Activated CD4-positive, alpha-beta T cell treated with anti-CD3 and anti-CD28 coated beads, Interleukin-2, Interleukin-4, amounts not matched to agents 100 ng/mL and 50 ng/mL, durations not matched to agents 16 hours and 8 hours (primary cell): ENCODE measurements at regions not wholly inside any gene's neighbourhood (a gene's known extent, or its start where the extent isn't known, plus 50 kb on each side); places are given as distances from the start of the nearest gene placed in this dataset.
"Not testable (repeated sequence)": the region's sequence is repeated elsewhere in the genome, so short reads cannot be mapped to it uniquely, and the experiment has no call there.

Experiments used
- DNase-seq: peaks from one replicate; pipeline ENCODE4 v3.0.0-alpha.2; 2020; ENCODE audit warnings: low spot score

DNA sequence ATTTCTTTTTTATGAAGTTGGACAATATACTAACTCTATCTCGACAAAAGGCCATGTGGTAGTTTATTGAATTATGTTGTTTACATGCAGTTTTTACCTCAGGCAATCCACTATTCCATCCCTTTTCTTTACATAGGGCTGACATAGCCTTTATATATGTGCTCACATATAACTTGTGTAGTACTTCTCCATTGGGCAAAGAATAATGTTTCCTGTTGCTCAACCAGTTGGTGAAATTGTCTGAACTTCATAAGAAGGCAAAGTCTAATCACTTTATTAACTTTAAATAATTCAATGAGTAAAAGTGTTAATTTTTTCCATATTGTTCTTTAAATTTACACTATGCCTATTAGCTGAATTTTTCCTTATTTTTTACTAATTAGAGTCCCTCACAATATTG lies 1272.1 kb downstream of the EPHA7 start:
- DNase-seq = no peak

DNA sequence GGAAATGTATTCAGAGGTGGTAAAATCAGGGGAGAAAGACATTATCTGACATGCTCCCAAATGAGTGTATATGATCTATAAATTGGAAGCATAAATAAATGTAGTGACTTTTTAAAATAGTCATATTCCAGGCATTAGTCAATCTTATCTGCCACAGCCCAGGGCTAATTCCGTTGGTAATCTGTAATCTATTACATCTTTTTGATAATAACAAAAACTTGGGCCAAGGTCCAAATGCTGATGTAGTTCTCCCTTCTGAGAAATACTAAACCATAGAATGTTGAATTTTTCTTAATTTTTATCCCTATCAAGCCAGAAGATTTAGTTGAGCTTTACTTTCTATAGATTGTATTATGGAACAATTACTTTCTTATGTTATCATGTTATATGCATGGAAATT lies 1279.8 kb downstream of the EPHA7 start:
- no peak for DNase-seq

DNA sequence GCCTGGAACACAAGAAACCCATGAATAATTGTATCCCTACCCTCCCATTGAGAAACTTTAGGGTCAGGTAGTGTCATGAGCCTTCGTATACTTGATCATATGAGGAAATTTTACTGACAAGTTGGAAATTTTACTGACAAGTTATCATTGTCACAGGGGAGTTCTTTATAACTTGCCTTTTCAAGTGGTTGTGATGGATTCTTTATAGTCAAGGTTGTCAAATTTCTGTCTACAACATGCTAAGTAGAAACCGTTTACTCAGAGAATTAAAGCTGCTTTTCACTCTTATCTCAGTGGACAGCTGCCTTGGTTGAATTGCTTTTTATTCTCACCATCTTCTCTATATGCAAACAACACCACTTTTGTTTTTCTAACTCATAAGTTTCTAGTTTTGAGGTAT lies 1286.4 kb downstream of the EPHA7 start:
- no peak for DNase-seq

DNA sequence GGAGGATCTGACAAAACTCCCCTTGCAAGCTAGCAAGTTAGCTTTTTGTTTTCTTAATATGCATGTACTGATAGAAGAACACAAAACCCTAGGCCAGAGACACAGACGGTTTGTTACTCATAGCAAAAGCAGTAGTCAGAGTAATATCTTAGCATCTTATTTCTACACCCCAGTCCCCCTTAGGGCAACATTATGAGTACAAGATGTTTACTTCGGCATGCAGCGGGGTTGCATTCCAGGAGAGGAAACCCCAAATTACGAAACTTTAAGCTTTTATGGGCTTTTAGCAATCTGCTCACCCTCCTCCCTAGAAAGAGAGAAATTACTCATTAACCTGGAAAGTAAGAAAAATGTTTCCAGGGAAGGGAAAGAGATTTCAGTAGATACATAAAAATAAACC lies 1286.9 kb downstream of the EPHA7 start:
- DNase-seq = no peak

DNA sequence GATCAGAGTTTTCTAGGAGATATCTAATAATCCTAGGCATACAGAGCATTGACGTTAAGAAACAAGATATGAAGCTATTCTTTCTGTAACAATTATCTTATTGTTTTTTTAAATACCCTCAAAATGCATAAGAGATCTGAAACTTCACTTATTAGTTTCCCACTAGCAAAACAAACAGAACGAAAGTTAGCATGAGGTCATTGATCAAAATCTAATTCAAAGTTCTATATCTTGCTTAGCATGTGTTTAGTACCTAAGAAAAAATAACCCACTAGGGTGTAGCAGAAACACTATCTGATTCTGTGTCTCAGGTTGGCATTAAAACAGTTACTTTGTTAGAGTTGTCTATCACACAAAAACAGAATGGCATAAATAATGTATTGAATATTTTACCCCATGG lies 1288.4 kb downstream of the EPHA7 start:
- DNase-seq = no peak

DNA sequence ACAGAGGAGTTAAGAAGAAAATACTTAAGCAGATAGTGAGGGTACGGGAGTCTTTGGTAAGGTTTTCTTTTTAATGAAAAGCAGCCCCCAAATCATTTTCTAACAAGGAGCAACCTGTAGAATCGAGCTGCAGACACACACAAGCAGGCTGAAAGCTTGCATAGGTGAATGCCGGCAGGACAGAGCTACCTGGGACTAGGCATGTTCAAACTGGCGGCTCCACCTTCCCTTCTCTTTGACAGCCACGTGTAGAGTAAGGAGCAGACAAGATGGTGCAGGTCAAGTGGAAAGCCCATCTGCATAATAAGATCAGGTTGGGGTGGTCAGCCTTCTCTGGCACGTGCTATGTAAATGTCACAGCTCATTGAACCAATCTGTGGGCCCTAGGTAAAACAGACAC lies 1292.4 kb downstream of the EPHA7 start:
- DNase-seq = no peak

DNA sequence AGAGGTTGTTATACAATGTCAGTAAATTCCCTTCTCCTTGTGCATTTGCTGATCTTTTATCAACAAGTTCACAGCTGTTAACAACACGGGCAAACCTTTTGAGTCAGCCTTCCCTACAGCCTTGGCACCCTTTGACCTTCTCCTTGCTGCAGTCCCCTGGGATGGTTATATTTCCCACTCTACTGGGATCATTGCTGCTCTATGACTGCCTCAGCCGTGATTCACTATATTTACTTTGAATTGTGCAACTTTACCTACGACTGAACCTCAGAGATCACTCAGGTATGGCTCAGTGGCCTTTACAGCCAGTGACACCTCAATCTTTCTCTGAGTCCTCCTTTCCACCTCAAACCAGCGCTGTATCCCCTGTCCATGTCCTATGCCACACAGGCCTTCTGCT lies 1293.3 kb downstream of the EPHA7 start:
- no peak for DNase-seq

DNA sequence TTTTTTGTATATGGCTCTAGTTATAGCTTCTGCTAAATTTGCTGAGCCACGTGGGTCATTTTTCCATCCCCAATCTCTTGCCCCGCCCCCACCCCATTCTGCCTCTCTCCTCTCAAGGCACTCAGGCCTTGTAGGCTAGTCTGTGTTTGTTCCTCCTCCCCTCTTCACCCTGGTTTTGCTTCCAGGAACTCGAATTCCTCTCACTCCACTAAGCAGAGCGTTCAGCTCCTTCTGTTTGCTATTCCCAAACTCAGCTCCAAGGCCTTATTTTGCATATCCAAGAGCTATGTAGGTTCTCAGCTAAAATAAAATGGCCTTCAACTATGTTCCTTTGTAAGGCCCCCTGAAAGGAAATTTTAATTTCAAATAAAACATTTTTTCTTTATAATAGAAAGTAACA lies 1293.7 kb downstream of the EPHA7 start:
- DNase-seq = no peak

DNA sequence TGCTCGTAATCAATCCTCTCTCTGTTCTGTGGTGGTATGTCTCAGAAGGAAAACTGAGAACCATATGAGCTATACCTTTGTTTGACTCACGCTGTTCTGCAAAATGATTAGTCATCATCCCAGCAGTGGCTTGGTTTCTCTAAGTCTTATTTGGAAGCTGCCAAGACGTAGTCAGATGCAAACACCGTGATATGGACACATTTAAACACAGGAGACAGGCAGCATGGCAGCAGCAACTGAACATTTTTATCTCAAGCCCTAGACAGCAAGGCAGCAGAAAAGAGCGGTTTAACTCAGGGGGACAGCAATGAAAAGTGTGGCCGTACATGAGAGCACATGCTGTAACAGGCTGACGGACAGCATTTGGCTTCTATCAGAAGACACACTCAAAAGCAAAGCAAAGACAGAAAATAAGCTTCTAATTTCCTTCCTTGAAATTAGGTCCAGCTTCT lies 1295.1 kb downstream of the EPHA7 start:
- no peak for DNase-seq

DNA sequence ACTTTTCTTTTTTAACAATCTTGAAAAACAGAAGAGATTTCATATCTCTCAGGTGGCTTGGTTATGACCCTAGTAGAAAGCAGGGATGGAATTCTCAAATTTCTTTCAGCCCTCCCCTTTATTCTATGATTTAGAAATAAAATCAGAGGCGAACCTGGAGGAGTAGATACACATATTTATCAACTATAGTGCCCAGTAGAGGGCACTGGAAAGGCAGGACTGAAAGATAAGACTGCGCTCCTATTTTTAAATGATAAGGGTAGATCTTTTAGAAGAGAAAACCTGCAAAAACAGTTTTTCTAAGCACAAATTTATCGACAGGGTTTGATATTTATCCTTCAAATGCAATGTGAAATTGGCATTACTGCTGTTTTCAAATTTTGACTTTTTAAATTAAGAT lies 1296.6 kb downstream of the EPHA7 start:
- no peak for DNase-seq

DNA sequence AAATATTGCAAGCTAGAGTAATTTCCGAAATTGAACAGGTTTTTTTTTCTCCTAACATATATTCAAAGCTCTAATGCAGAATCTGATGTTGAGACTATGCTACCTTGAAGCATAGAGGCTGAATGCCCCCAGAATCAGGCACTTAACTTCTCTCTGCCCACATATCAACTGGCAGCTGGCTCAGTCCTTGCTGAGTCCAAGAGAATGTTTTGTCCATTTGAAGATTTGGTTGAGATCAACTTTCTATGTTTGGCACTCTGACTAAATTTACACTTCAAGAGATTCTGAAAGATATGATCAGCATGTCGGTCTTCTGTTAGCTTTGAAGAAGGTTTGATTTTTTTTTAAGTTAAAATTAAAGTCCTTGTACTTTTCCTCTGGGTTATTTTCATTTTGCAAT lies 1298.1 kb downstream of the EPHA7 start:
- no peak for DNase-seq

DNA sequence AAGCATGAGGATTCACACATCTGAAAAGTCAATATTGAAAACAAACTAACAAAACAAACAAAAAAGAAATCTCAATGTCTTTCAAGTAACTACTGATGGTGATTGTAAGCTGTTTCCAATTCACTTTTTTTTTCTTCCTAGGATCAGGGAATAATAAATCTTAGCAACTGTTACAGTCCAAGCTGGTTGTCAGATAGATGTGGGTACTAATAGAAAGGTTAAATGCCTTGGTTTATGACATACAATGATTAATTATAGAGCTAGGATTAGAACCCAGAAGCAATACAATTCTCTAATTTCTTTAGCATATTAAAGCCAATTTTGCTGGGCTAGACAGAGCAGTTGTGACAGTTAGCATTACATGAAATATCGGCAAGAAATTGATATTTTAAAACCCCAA lies 1301.6 kb downstream of the EPHA7 start:
- no peak for DNase-seq

DNA sequence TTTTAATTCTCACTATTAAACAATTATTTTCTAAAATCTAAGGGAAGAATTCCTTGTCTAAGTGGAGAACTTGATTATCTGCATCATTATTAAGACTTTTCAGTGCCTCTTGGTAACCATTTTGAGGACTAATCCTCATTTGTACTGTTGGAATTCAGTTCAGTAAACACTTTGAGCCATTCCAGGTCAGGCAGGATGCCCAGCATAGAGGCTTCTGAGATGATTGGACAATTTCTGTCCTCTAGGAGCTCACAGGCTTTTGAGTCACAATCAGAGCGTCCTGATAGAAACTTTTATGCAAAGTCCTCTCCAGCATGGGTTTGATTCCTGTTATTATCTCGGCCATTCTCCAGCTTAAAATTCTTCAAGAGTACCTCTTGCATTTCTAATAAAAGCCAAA lies 1304.6 kb downstream of the EPHA7 start:
- no peak for DNase-seq

DNA sequence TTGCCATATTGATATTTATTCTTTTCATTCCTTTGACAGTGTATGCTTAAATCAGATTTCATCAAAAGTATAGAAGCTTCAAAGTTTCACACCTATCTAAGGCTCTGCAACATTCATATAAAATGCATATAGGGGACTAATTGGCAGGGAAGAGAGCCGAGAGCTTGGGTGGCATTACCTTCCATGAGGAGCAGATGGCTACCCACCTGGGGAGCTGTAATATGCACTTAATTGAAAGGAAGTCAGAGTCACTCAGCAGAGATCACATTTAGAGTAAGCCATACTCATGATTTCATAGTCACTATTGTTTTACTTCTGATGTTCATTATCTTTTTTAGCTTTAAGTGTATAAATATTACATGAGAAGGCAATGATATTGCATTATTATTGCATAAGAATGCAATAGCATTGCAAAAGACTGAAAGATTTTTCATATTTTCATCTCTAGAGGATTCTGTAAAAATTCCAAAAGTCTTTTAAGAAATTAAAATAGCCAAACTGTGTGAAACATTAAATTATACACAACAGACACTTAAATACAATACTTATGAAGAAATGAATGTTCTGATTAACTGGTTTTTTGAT lies 1305.2 kb downstream of the EPHA7 start:
- no peak for DNase-seq

DNA sequence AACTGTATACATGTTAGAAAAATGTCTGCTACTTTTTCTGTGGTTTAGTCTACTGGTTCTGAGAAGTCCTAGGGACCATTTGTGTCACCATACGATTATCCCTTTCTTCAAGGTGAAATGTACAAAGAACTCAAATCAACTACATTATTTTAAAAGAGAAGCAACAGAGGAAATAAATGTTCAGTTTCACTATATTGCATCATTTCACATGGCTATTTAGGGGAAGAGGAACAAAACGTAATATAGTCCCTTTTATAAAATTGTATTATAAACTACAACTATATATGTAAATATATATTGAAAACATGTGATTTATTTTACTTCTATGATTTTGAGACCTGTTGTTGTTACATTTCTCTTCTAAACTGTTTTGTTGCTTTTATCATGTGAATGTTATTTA lies 1308.0 kb downstream of the EPHA7 start:
- no peak for DNase-seq

DNA sequence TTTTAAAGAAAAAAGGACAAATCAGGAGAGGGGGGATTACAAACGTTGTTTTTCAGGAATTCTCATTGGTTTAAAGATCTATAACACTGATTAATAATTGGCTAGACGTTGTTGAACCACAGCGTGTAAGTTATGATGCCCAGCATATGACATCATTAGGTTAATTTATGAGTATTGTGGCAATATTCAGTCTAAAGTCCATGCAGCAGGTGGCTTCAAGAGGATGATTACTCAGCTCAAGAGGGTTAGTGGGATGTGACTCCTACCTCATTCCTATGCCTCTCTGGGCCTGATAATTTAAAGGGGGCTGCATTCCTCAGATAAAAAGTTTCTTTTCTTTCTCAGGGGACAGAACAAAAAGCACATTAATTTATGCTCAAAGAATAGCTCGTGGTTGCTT lies 1309.0 kb downstream of the EPHA7 start:
- DNase-seq = no peak

DNA sequence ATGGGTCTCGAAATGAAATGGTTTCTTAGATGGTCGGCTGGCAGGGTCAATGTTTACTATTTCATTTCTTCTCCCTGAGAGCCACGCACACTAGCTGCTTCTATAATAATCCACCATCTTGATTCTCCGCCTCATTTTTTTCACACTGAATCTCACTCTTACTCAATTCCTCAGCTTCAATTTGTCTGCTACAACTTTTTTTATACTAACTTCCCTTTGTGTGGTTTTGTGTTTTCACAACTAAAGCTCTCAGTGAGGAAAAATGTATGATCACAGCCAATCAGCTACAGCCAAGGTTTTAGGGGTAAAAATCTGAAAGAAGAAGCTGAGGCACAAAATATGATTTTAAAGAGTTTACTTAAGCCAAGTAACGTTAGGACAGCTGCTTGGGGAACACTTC lies 1309.4 kb downstream of the EPHA7 start:
- no peak for DNase-seq

DNA sequence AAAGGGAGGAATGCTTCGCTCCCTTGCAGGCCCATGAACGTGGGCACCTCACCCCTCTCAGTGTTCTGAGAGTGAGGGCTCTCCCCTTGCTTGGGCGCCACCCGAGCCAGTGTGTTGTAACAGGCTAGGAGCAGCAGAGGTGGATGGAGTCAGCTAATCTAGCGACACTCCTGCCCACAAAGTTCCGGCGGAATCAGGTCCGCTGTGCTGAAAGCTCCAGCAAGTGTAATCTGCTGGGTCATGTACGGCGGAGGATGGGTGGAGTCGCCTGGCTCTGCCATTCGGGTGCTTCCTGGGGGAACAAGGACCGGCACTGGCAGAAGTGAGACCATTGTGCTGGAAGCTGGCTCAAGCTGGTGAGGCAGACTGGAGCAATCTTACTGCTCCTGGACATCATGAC lies 1310.1 kb downstream of the EPHA7 start:
- DNase-seq = no peak

DNA sequence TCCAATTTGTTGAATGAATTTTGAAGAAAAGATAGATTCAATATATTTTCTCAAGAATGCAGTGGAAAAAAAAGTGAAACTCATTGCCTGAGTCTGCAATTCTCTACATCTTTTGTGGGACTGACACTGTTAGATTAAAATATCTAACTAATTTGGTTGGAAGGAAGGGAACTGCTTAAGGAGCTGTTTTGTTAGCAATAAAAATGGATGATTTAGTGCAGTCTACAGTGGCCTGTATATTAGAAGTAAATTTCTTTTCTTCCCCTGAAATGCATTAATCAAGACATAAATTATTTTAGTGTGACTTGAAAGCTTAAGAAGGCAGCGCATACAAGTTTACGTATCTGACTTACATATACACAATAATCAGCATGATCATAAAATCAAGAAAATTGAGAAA lies 1332.6 kb downstream of the EPHA7 start:
- no peak for DNase-seq

DNA sequence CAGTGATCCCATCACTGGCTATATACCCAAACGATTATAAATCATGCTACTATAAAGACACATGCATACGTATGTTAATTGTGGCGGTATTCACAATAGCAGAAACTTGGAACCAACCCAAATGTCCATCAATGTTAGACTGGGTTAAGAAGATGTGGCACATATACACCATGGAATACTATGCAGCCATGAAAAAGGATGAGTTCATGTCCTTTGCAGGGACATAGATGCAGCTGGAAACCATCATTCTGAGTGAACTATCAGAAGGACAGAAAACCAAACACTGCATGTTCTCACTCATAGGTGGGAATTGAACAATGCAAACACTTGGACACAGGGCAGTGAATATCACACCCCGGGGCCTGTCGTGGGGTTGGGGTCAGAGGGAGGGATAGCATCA lies 1335.4 kb downstream of the EPHA7 start:
- DNase-seq = not testable (repeated sequence)

DNA sequence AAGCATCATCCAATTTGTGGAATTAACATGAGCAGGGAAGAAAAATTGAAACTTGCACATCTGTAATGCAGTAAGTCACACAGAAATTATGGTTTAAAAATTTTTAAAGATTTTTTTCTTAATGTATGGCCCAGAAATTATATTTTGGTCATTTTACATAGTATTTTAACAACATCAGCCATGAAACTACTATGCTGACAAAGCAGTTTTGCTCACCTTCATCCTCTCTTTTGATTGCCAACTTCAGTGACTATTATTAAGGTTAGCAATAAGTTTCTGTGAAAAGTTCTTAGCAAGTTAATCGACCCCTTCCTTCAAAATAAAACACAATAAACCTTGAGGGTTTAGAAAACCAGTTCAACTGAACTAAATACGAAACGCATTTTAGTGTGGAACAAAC lies 1347.0 kb downstream of the EPHA7 start:
- no peak for DNase-seq

DNA sequence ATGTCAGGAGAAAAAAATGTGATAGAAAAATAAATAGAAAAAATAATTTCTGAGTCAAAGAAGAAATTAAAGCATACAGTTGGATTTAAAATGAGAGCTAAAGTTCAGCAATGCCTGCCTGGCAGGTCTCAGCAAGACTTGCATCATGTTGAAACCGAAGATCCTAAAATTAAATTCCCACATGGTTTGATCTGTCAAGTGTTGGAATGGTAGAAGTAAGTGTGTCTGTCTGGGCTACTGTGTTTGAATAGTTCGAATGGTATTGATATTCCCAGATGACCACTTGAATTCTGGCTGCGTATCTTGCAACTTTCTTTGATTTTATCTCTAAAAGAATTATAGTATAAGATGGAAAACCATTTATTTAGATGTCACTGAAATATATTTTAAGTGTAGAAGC lies 1349.6 kb downstream of the EPHA7 start:
- no peak for DNase-seq

DNA sequence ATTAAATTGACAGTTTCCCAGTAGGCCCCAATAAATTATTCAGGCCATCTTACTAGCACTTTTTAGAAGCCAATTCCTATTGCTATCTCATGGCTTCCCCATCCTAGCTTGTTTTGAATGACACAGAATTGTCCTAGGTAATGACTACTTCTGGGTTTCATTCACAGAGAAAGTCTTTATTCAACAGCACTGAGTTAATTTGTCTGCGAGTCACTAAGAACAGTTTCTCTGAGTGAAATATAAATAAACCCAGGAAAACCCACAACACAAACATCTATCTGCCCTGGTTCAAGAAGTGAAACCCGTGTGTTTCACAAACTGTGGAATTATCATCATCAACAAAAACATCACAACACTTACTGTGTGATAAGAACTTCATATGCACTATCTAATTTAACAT lies 1366.8 kb downstream of the EPHA7 start:
- DNase-seq = no peak

DNA sequence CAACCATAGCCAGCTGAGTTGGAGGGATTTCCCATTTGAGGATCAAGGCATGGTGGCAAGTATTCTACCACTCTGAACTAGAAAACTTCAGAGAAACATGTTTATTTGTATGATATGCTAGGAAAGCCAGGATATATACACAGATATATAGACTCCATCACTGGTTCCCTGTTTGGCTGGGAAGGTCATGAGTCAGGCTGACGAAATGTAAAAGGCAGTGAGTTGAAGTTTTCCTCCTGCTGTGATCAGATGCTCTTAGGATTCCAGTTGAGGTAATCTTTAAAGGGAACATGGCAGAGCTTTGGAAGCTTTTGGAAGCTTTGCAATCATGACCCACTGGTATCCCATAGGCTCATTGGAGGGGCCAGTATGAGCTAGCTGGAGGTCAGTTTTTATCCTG lies 1369.1 kb downstream of the EPHA7 start:
- no peak for DNase-seq

DNA sequence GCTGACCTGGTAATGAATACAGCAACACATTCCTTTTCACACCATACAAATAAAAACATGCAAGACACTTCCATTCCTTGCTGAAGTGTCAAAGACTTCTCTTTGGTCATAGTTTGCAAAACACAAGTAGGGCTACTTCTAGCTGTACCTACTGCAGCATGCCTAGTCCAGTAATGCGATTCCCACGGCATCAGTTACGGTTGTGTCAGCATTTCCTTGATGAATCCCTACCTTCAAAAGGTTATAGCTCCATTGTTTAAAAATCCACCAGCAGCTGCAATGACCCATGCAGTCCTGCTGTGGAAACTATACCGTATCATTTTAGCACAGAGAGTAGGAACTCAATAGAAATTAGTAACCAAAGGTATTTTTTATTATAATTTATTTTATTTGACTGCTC lies 1371.5 kb downstream of the EPHA7 start:
- no peak for DNase-seq
